HG03442 (cell line): ENCODE measurements at regions not wholly inside any gene's neighbourhood (a gene's known extent, or its start where the extent isn't known, plus 50 kb on each side); places are given as distances from the start of the nearest gene placed in this dataset.
"Not testable (repeated sequence)": the region's sequence is repeated elsewhere in the genome, so short reads cannot be mapped to it uniquely, and the experiment has no call there.

Source experiments
- ATAC-seq: cut with Tn5 transposase; IDR thresholded peaks from one replicate; pipeline ENCODE4 v1.9.1; 2021; ENCODE audit warnings: mild to moderate bottlenecking, moderate library complexity; ENCODE audit not compliant: unreplicated experiment

DNA sequence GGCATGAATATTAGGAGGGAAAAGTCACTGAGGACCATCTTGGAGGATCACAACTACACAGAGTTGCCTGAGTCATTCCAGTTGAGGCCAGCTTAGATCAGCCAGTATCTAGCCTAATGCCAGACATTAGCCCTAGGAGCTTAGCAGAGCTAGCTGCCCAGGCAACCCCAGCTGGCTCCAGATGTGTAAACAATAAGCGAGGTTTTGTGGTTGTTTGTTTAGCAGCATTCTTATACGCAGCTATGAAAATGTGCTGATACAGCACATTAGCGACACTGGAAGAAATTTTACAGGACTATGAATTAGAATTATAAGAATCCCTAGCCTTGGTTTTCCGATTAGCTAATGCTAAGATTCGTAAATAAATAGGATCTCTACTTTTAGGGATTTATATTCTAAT is 59.3 kb downstream of the BTBD3 start:
- ATAC-seq = no peak

DNA sequence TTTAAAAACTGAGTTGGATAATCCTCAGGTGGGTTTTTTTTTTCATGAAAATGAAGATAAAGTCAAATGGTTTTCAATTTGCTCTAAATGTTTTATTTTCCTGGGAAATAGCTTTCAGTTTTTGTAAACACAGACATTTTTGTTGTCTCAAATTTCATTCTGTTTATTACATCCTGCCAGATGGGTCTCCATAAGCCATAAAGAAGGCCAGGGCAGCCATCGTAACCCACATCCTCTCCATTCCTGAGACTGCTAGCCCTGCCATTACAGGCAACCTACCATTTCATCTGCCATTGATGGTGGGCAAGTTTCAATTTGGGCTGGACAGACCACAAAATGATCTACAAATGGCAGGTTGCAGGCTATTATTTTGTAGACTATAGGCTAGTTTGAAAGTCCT is 60.8 kb downstream of the BTBD3 start:
- ATAC-seq = no peak

DNA sequence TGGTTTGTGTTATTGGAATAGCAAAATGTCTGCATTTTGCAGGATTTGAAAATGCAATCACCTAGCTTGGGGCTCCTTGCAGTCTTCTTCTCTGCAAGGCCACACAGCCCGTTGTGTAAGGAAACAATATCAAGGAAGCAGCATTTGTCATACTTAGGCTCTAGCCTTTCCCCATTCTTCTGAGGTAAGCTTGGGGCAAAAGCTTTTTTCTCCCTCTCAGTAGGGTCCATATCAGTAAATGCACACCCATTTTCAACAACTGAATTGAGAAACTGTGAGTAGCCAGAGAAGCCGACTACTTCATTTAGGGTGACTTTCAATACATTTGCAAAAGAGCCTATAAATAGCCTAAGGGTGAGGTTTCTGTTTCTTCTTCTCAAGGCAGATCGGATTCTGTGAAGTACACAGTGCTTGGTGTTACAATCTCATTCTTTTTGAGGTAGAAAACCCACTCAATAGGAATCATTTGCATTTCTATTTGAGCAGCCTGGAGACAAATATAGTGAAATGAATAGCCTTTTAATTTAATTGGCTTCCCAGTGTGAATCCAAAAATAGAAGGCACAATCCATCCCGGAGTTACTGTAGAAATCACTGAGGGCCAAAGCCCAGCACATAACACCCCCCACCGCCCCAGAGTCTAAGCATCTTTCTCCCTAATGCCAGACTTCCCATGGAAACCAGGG is 61.8 kb downstream of the BTBD3 start:
- no peak for ATAC-seq

DNA sequence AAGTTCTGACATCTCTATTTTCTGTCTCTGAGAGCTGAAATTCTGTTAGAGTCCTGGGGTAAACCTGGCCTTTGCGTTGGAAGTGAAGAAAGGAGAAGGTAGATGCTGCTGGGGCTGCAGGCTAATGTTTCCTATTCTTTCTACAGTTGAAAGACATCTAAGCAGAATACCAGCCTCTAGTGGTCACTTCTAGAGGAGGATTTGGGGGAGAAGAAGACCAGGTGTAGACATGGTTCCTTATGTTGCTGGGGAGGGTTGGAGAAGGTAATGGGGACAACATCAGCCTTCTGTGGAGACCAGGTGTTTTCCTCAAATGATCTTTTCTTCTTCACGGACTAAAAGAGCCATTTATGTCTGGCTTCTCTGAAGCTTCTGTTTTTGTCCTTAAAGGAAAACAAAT is 62.6 kb downstream of the BTBD3 start:
- no peak for ATAC-seq

DNA sequence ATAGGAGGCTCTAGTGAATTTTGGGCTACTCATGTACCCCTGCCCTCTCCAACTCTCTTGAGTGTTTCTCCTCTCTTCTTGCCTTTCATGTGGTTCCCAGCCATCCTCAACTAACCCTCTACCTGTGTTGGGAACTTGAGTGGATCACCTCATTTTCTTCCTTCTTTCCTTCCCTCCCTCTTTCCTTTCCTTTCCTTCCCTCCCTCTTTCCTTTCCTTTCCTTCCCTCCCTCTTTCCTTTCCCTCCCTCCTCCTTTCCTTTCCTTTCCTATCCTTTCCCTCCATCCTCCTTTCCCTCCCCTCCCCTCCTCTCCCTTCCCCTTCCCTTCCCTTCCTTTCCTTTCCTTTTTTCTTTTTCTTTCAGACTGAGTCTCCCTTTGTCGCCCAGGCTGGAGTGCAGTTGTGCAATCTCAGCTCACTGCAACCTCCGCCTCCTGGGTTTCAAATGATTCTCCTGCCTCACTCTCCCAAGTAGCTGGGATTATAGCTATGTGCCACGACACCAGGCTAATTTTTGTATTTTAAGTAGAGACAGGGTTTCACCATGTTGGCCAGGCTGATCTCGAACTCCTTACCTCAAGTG is 63.8 kb downstream of the BTBD3 start:
- no peak for ATAC-seq

DNA sequence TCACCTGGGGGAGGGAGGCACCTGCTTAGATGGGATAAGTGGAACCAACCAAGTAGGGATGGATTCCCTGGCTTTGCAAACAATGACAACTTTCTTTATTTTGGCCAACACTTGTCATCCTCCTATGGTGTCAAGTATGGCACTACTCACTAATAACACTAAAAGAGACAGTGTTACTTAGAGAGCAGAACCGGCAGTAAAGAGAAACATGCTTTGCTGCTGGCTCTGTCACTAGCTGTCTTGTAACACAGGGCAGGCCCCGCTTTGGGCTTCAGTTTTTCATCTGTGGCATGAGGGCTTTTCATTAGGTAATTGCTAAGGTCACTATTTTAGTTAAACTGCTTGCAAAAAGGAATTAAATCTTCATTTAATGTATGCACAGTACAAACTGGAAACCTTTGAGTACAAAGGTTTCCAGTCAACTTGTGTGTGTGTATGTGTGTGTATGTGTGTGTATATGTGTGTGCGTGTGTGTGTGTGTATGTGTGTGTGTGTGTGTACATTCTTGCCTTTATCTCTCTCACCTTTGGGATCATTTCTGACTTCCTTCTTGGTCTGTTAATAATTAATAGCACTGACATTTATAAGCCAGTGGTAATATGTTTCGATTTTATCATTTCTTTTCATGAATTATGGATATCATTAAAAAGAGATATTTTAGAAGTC is 64.7 kb downstream of the BTBD3 start:
- ATAC-seq = no peak

DNA sequence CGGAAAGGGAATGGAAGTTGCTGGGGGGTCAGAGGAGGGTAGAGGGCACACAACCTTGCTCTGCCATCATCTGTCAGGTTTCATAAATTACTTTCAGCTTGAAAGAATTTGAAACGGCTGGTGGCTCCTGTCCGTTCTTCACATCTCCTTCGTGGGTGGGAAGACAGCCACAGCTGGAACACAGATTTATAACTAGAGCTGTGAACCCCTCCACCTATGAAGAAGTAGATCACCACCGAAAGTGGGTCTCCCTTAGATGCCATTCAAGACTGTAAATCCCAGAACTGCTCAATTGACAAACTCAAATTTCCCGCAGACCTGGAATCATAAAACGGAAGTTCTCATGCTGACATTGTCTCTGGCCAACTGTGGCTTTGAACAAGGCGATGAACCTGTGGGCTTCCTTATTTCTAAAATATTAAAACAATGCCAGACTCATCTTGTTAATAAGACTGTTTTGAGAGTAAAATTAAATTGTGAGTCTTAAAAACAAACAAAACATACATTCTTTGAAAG is 65.3 kb downstream of the BTBD3 start:
- ATAC-seq = no peak

DNA sequence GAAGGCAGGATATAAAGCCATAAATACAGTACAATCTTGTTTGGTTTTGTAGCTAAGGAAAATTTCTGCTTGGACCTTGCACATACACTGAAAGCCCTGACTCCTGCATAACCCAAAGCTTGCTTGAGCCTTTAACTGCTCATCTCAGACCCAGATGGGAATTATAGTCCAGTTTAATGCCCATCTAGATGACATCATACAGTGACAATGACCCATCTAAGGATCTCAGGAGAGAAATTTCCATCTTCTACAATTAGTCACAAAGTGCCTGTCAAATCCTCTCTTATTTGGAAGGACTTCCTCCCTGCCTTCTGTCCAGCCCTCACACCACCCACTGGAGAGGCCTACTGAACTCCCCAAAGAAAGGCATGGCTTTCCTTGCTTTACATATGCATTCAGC is 69.3 kb downstream of the BTBD3 start:
- no peak for ATAC-seq

DNA sequence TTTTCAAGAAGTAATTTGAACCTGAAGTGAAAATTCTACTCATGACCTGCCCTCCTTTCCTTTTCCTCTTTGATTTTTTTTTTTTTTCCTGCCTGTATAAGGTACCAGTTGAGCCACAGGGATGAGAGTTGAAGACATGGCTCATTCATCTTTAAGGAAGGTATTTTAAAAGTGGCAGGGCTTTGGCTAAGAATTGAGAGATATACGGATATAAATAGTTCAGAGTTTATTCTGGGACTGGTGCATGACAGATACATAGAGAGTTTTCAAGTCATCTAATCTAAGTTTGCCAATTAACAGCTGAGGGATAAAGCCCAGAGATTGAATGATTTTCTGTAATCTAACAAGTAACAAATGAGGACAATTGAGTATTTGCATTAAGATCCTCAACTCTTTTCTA is 69.8 kb downstream of the BTBD3 start:
- no peak for ATAC-seq

DNA sequence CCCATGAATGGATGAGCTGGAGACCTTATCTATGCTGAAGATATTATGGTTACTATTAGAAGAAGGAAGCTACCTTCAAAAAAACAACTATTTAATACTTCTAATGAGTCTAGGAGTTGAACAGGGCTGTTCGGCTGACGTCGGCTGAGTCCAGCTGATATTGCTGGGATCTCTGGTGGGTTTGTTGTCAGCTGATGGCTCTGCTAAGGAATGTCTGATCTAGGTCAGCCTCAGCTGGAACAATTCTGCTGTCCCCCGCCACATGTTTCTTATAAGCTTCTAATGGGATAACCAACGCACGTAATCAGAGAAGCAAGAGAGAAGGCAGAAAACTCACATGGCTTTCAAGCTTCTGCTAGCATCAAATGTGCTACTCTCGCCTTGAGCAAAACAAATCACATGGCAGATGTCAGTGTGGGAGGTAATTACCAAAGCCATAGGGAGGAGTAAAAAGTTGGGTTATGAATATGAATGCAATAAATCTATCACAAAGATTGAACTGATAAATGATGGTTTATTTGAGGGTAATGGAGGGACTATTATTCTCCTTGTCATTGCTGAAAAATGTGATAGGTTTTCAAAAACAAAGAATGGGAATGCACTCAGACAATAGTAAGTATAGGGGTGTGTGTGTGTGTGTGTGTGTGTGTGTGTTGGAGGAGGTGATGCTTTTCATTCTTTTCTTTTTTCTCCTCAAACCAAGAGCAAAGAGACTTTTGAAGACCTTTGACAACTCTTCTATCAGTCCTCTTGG is 71.5 kb downstream of the BTBD3 start:
- no peak for ATAC-seq

DNA sequence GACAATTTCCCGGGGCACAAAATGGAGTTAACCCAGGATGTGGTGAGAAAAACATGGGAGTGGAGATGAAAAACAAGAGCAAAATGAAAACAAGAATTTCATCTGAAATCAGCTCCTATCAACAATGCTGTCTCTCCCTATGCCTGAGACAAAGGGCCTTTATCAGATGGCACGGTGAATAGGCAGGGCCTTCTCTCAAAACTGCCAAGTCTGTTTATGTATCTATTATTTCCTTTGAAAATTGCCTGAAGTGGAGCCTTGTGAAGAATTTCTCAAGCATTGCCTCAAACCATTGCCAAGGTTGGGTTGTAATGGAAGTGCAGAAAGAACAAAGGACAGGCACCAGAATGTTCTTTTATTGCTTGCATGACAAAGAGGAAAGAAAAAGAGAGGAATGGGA is 74.7 kb downstream of the BTBD3 start:
- no peak for ATAC-seq

DNA sequence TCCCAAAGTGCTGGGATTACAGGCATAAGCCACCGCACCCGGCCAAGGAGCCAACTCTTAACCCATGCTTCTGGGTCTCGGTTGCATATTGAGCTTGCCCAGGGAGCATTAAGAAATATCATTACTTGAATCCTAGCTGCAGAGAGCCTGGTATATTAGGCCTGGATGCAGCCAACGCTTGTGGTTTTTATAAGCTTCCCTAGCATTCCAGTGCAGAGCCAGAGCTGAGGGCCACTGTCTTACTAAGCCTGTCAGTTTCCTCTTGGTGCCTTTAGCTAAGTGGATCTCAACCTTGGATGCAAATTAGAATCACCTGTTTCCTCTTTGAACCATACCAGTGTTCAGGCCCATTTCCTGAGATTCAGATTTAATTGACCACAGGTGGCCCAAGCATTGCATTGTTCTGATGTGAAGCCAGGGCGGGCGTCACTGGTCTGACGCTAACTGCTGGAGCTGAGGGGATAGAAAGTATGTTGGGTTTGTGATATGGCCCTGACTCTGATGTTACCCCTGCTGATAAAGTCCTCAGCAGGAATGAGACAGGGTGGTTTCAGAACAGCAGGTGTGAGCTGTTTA is 76.3 kb downstream of the BTBD3 start:
- no peak for ATAC-seq

DNA sequence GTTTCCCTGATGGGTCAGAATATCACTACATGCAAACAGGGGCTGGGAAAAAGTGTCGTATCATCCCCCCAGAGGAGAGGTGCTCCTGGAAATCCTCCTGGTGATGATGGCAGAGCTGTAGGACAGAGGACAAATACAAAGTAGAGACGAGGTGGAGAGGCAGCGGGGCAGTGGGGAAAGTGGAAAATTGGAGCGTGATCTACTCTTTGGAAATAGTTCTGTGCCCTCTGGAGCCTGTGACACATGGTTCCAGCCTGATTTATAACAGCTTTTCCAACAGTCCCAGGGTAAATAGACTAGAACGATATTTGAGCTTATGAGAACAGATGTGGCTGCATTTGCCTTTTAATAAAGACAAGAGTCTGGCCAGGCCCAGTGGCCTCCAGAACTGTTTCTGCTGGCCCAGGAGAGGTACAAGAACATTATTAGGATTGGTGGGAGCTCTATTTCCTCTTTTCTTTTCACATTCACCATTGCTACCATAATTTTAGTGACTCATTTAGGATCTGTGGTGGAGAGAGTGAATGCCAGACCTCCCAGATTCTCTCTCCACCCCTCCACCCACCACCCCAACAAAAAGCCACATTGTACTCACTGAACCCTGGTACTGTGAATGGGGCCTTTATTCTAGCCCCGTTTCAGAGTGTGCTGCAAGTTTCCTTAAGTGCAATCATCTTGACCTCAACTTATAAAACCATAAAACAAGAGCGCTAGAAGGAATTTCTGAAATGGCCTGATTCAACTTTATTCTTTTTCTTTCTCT is 78.3 kb downstream of the BTBD3 start:
- ATAC-seq = no peak

DNA sequence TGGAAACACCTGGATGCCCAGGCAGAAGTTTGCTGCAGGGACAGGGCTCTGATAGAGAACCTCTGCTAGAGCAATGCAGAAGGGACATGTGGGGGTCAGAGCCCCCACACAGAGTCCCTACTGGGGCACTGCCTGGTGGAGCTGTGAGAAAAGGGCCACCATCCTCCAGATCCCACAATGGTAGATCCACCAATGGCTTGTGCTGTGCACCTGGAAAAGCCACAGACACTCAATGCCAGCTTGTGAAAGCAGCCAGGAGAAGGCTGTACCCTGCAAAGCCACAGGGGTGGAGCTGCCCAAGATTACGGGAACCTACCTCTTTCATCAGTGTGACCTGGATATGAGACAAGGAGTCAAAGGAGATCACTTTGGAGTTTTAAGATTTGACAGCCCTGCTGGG is 87.1 kb downstream of the BTBD3 start:
- not testable (repeated sequence) for ATAC-seq

DNA sequence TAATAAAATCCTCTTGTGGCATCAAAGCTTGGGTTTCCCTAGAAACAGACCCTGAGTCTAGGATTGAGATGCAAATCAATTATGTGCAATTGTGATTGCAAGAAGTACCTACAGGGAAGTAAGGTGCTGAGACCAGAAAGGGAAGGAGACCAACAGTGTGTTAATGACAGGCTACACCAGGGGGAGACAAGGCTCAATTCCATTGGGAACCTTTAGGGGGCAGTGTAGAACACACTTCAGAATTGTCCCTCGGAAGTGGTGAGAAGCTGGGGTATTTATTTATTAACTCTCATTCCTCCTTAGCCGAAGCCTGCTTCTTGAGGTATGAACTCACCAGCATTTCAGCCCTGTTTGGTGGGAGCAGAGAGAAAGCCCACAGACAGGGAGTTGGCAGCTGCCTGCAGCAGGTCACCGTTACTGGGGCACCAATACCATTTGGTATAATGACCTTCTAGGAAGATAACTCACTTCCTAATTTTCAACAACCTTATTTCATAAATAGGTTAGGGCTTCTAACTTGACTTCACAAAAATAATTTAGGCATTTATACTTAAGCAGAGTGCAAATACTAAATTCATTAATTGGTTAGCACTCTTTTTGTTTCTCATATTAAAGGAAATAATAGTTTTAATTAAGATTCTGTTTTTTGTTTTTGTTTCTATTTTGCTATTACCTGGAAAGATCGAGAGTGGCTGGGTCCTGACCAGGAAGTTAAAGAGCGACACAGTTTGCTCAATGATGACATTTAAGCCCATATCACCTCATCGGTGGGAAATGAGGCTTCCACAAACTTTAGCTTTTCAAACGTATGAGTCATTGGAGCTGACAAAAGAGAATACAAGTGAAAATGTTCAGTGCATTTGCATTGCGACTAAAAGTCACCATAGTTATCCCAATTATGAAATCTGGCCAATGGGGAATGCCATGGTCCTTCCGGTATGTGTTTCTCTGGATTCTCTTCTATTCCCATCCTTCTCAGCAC is 94.8 kb downstream of the BTBD3 start:
- ATAC-seq = no peak

DNA sequence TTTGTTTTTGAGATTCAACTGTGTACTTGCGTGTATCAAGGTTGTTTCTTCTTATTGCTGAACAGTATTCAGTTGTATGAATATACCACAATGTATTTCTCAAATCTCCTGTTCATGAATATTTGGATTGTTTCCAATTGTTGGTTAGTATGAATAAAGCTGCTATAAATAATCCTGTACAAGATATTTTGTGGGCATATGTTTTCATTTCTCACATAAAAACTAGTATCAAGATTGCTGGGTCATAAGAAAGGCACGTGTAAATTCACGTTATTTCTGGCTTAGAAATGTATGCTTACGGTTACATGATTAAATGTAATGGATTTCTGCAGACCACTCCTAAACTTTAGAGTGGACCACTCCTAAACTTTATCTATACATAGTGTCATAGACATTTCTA is 96.6 kb downstream of the BTBD3 start:
- ATAC-seq = no peak

DNA sequence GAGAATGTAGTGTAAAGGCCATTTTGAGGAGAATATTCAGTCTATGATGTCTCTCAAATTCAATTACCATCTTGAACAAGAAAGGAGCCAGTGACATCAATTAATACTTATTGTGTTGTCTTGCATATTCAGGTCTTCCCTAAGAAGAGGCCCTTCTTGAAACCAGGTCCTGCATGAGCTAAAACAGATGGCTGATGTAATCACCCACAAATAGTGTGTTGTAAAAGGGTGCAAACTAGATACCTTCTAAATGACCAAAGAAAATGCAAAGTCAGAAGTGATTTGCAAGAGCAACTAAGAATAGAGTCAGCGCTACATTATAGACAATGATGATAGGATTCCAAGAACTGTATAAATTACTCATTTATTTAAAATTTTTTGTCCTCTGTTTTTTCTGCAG is 97.0 kb downstream of the BTBD3 start:
- ATAC-seq = no peak

DNA sequence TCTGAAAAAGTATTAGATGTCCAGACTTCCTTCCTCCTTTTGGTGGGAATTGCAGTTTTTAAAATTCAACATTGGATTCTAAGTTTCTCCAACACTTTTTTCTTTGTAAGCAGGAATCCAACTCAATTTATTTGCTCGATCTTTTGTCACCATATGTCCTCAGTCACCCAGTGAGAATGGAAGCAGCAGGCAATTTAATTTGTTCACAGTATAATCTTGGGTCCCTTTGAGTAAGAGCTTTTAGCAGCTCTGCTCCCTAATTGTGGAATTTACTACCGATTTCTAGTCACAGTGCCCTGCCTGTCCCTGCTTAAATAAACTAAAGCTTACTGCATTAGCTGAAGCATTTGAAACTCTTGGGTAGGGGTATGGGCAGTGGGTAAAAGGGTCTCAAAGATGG is 98.6 kb downstream of the BTBD3 start:
- ATAC-seq = no peak

DNA sequence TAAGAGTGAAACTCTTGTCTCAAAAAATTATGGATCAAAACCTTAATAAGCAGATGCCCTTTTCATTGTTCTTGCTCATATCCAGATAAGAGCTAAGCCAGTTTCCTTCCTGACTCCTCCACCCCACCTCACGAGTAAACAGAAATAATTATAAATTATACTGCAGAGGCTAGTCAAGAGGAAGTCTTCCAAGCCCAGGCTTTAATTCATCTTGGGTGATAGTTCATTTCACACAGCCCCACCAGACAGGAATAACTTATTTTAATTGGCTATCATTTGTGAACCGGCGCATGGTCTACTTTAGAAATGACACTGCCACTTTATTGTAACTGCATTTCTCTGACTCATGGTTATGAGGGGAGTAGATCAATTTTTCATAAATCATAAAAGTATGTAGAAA is 102.0 kb downstream of the BTBD3 start:
- no peak for ATAC-seq
